NCI-H2227 (cell line): ENCODE measurements at regions not wholly inside any gene's neighbourhood (a gene's known extent, or its start where the extent isn't known, plus 50 kb on each side); places are given as distances from the start of the nearest gene placed in this dataset.

ENCODE experiments used
- DNase-seq: peaks from one replicate; lab custom pipeline; 2025; ENCODE audit not compliant: unreplicated experiment; lab: John Stamatoyannopoulos, UW

GRCh38 chr1:187300081-187300480 is 471.3 kb downstream of the PLA2G4A start:
- peak; percentile 22 for DNase-seq

GRCh38 chr1:187306710-187307415 is 478.1 kb downstream of the PLA2G4A start:
- DNase-seq = no peak

- DNase-seq = no peak
These were observed 481.4 kb downstream of the PLA2G4A start for GRCh38 chr1:187310038-187310631.

- no peak for DNase-seq
These were observed 484.4 kb downstream of the PLA2G4A start for GRCh38 chr1:187313115-187313514.

- DNase-seq = no peak
These were observed 497.8 kb downstream of the PLA2G4A start for GRCh38 chr1:187326557-187326956.

GRCh38 chr1:187336441-187337168 is 507.9 kb downstream of the PLA2G4A start:
- DNase-seq = no peak

- DNase-seq = no peak
These were observed 510.1 kb downstream of the PLA2G4A start for GRCh38 chr1:187338762-187339412.

- DNase-seq = no peak
These were observed 513.7 kb downstream of the PLA2G4A start for GRCh38 chr1:187342495-187342894.

- no peak for DNase-seq
These were observed 545.3 kb downstream of the PLA2G4A start for GRCh38 chr1:187374082-187374481.

- DNase-seq = no peak
These were observed 546.0 kb downstream of the PLA2G4A start for GRCh38 chr1:187374742-187375141.

- DNase-seq = no peak
These were observed 554.6 kb downstream of the PLA2G4A start for GRCh38 chr1:187383366-187383765.

- no peak for DNase-seq
These were observed 555.8 kb downstream of the PLA2G4A start for GRCh38 chr1:187384504-187384903.

GRCh38 chr1:187390215-187390818 is 561.6 kb downstream of the PLA2G4A start:
- DNase-seq = no peak

GRCh38 chr1:187396226-187396625 is 567.5 kb downstream of the PLA2G4A start:
- DNase-seq = no peak

- DNase-seq = no peak
These were observed 568.4 kb downstream of the PLA2G4A start for GRCh38 chr1:187396929-187397796.

- DNase-seq = no peak
These were observed 579.7 kb downstream of the PLA2G4A start for GRCh38 chr1:187408212-187409004.

- DNase-seq = no peak
These were observed 580.6 kb downstream of the PLA2G4A start for GRCh38 chr1:187409341-187409740.

- no peak for DNase-seq
These were observed 582.4 kb downstream of the PLA2G4A start for GRCh38 chr1:187411118-187411517.

- peak; percentile 72 for DNase-seq
These were observed 584.8 kb downstream of the PLA2G4A start for GRCh38 chr1:187413405-187414169.
